Lower leg skin (tissue), 4 donors: ENCODE measurements at regions not wholly inside any gene's neighbourhood (a gene's known extent, or its start where the extent isn't known, plus 50 kb on each side); places are given as distances from the start of the nearest gene placed in this dataset.
A peak's percentile ranks its signal among the peaks of the same experiment; 100 is the strongest.

ENCODE experiments used
- DNase-seq, 2 donors: peaks; one replicate each; pipeline ENCODE4 v3.0.0-alpha.2; 2019; ENCODE audit warnings: low spot score in 2 of 2
- H3K4me3 ChIP-seq: fragments of 200-600 bp; sonication (generic); 2 replicates; pipeline ENCODE4 v1.5.1; 2017; ENCODE audit warnings: mild to moderate bottlenecking, low read depth; ENCODE audit not compliant: poor library complexity, severe bottlenecking
- CTCF ChIP-seq, 3 donors: fragments of 450-650 bp; IDR thresholded peaks; one replicate each; pipeline ENCODE4 v1.5.1; 2016; ENCODE audit warnings: antibody characterized with exemption in 3 of 3, mild to moderate bottlenecking in 3 of 3, moderate library complexity in 2 of 3
- POLR2A ChIP-seq, 2 donors: fragments of 450-650 bp; IDR thresholded peaks; one replicate each; pipeline ENCODE4 v1.6.1; 2016 to 2017; ENCODE audit warnings: antibody characterized with exemption in 2 of 2, mild to moderate bottlenecking in 1 of 2, moderate library complexity in 1 of 2
- WGBS, 2 donors: methylation state at CpG; one replicate each; pipeline ENCODE4 v1.1.5; 2018; 5-methylcytosine and 5-hydroxymethylcytosine counted together
- intact Hi-C: fragments of 100-400 bp; cut with DNase I; formaldehyde crosslinking; loops from one replicate; pipeline ENCODE4 v1.15.0; 2023; ENCODE audit warnings: low total_unique reads

GRCh38 chr10:71128311-71128980 is 83.9 kb upstream of the UNC5B start:
- peak in 1 of 2 donors; percentile 86 for DNase-seq
- 21 to 22% methylated on average over 7 of the region's 7 CpGs for WGBS, 2 donors
- H3K4me3 ChIP-seq = no peak overlapping the region
- TF ChIP-seq CTCF (IDR thresholded peaks at IDR 0.05) = no peak
- no peak for TF ChIP-seq POLR2A (IDR thresholded peaks at IDR 0.05)
- intact Hi-C loops = no loop called here

GRCh38 chr10:71131096-71131495 is 81.3 kb upstream of the UNC5B start:
- 78 to 80% methylated on average over 10 of the region's 10 CpGs for WGBS, 2 donors
- TF ChIP-seq CTCF (IDR thresholded peaks at IDR 0.05) (no peak), POLR2A (IDR thresholded peaks at IDR 0.05) (no peak)
- DNase-seq = peak in 1 of 2 donors; percentile 58
- intact Hi-C loops = no loop called here
- H3K4me3 ChIP-seq = no peak overlapping the region

- TF ChIP-seq CTCF (IDR thresholded peaks at IDR 0.05) (no peak), POLR2A (IDR thresholded peaks at IDR 0.05) (no peak)
- H3K4me3 ChIP-seq = no peak overlapping the region
- WGBS, 2 donors = 83 to 91% methylated on average over 4 of the region's 4 CpGs
- intact Hi-C loops = no loop called here
- DNase-seq = peak in 1 of 2 donors; percentile 54
Measured at GRCh38 chr10:71131508-71132088, 80.8 kb upstream of the UNC5B start.

- H3K4me3 ChIP-seq = no peak overlapping the region
- intact Hi-C loops = no loop called here
- no peak for TF ChIP-seq CTCF (IDR thresholded peaks at IDR 0.05)
- no peak for TF ChIP-seq POLR2A (IDR thresholded peaks at IDR 0.05)
- peak in 1 of 2 donors; percentile 69 for DNase-seq
- WGBS, 2 donors = 76 to 87% methylated on average over 4 of the region's 4 CpGs
Measured at GRCh38 chr10:71132321-71132810, 80.0 kb upstream of the UNC5B start.

GRCh38 chr10:71133710-71134686 is 78.4 kb upstream of the UNC5B start:
- WGBS, 2 donors = 89 to 90% methylated on average over 7 of the region's 7 CpGs
- no peak overlapping the region for H3K4me3 ChIP-seq
- peak; percentile 3 to 52 for DNase-seq
- intact Hi-C loops = no loop called here
- TF ChIP-seq POLR2A (IDR thresholded peaks at IDR 0.05) = no peak
- TF ChIP-seq CTCF (IDR thresholded peaks at IDR 0.05) = no peak
